NCI-H1092 (cell line): ENCODE measurements at regions not wholly inside any gene's neighbourhood (a gene's known extent, or its start where the extent isn't known, plus 50 kb on each side); places are given as distances from the start of the nearest gene placed in this dataset.
"Not testable (repeated sequence)": the region's sequence is repeated elsewhere in the genome, so short reads cannot be mapped to it uniquely, and the experiment has no call there.

Source experiments
- DNase-seq: peaks from one replicate; lab custom pipeline; 2025; lab: John Stamatoyannopoulos, UW

DNA sequence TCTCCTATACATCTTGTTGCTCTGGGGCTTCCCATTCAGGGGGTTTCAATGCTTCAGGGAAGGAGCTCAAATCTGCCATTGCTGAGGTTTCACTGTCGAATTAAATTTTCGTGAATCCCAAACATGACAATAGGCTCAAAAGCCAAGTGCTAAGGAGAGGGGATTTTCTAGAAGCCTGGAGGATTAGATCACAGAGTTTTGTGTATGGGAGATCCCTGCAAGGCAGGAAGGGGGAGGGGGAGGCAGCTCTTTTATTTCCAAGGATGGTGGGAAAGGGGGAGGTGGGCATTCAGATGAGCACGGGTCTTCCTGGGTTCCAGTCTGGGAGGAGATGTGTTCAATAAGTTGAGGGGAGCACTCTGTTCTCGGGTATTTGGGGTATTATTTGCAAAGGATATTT lies 69.9 kb upstream of the DLG1 start:
- DNase-seq, result no peak

DNA sequence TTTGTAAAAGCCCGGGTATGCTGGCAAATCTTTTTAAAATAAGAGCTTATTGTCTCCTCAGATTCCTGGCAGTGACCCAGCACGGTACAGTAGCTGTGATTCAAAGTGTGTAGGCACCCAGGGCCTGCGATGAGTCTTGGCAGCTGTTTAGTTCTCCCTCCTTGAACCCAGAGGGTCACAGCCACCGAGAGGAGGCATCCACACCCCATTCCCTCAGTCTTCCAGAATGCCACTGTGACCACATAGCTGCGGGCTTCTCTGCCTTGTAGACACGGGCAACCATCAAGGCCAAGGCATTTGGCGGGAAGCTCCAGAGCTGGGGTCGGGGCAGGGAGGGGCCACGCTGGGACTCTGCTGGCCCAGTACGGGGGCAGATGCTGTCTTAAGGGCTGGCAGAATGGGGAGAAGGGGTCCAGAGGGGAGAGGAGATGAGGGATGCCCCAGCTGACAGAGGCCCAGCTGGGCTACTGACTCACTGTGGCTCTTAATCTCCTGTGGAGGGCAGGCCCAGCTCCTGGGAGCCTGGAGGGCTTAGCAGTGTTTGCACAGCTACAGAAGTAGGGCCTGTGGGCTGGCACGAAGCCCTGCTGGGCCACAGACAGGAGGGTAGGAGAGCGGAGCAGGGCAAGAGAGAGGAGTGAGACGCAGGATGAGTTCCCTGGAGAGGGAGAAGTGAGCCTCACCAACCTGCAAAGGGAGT lies 68.8 kb upstream of the DLG1 start:
- peak; percentile 87 for DNase-seq

DNA sequence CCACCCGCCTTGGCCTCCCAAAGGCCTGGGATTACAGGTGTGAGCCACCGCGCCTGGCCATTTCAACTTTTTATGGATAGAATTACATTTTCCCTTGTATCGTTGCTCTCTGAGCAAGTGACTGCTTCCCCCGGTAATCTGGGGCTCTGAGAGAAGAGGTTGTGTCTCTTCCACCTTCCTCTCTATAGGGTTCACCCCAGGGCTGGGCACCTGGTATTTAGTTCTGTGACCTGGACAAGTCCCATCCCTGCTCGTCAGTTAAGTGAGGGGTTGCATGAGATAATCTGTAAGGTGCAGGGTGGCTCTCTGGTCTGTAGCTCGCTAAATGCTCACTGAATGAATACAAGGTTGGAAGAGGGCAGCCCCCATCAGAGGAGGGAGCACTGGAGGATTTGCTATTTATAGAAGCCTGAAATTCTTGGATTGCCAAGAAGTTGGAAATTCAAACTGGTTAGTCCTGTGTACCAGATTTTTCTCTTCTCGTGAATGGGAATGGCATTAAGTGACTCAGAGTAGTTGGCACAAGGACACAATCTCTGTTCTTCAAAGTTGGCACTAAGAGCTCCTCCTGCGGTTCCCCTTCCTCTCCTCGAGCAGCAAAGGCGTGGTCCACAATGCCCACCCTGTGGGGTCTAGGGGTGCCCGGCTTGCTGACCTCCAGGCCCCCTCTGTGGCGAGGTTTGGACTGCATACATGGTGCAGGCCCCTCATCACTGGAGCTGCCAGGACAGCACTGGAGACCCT lies 68.1 kb upstream of the DLG1 start:
- DNase-seq, result no peak

DNA sequence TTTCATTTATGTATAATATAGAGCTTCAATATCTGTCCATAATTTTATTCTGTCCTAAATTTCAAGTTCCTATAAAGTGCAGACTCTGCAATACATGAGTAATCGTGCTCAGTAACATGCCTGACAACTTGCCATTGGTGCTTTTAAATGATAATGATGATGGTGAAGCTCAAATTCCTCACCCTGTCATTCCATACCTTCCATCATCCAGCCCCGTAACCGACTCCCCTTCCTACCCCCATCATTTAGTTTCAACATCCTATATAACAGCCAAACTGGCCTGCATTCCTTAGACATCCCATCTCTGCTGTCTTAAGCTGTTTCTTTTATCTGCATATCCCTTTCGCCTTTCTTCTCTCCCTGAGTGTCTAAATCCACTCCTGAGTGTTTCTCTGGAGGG lies 67.2 kb upstream of the DLG1 start:
- no peak for DNase-seq

DNA sequence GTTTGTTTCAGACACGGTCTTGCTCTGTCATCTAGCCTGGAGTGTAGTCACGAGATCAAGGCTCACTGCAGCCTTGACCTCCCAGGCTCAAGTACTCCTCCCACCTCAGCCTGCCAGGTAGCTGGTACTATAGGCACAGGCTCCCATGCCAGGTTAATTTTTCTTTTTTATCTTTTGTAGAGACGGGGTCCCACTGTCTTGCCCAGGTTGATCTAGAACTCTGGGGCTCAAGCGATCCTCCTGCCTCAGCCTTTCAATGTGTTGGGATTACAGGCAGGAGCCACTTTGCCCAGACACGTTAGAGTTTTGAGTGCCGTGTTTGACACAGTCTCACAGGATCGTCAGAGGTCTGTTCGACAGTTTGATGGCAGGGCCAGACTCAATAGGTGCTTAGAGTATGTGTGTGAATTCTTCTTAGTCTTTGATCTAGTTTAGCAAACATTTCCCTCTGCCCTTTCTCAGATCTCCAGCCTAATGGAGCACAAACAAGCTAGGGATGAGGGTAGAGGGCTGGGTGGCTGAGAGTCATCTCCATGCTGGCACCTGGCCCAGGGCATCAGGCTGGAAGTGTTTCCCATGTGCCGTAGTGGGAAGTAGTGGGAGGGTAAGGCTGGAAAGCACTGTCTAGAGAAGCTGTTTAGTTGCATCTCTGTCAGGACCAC lies 66.1 kb upstream of the DLG1 start:
- DNase-seq, result peak; percentile 15

DNA sequence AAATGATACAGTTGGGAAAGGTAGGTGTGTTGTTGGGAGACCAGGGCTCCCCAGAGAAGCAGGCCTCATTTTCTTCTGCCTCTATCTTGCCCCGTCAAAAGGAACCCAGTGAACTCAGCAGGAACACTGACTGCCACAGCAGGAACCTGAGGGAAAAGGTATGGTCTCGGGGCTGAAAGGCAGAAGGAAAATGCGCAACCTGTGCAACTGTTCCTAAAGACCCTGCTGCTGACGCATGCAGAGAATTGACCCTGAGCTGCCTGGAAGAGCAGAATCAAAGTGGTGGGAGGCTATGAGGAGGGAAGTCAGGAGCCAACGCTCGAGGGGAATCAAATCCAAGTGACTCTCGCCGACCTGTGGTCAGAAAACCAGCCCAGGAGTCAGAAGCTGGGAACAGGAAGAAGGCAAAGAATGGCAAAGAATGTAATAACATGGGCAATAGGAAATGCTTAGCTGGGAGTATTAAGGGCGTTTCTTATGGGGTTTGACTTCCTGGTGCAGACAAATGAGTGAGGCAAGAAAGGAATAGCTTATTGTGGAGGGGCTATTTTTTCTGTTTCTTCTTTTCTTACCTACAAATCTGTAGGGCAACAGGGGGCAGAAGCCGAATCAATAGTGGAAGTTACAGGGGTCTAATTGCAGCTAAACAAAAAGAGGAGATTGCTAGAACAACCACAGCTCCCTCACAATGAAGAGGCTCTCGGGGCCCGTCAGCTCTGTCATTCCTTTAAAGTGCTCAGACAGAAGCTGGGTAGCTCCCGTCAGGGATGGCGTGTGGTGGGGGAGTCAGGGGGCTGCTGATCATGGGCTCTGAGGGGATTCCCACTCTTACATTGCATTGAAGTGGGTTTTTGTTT lies 65.4 kb upstream of the DLG1 start:
- DNase-seq, result no peak

DNA sequence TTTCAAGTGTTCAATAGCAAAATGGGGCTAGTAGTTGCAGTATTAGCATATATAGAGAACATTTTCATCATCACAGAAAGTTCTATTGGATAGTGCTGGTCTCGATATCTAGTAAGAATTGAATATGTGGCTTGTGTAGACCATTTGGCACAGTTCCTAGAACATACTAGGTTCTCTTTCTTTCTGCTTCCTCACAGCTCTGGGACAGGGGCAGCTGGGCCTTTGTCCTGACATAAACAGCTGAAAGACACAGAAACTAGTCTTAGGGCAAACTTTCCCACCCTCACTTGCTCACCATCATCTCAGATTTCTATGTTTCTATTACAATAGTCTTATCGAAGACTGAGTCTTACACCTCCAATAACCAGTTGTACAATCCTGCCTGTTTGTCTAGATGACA lies 63.7 kb upstream of the DLG1 start:
- DNase-seq, result no peak

DNA sequence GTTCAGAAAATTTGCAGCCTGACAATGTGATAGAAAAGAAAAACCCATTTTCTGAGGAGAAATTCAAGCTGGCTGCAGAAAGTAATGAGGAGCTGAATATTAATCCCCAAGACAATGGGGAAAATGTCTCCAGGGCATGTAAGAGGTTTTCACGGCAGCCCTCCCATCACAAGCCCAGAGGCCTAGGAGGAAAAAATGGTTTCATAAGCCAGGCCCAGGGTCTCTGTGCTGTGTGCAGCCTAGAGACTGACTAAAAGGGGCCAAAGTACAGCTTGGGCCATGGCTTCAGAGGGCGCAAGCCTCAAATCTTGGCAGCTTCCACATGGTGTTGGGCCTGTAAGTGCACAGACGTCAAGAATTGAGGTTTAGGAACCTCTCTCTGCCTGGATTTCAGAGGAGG lies 61.7 kb upstream of the DLG1 start:
- DNase-seq, result not testable (repeated sequence)

DNA sequence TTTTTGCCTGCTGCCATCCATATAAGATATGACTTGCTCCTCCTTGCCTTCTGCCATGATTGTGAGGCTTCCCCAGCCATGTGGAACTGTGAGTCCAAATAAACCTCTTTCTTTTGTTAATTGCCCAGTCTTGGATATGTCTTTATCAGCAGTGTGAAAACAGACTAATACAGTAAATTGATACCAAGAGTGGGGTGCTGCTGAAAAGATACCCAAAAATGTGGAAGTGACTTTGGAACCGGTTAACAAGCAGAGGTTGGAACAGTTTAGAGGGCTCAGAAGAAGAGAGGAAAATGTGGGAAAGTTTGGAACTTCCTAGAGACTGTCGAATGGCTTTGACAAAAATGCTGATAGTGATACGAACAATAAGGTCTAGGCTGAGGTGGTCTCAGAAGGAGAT lies 61.1 kb upstream of the DLG1 start:
- DNase-seq, result not testable (repeated sequence)

DNA sequence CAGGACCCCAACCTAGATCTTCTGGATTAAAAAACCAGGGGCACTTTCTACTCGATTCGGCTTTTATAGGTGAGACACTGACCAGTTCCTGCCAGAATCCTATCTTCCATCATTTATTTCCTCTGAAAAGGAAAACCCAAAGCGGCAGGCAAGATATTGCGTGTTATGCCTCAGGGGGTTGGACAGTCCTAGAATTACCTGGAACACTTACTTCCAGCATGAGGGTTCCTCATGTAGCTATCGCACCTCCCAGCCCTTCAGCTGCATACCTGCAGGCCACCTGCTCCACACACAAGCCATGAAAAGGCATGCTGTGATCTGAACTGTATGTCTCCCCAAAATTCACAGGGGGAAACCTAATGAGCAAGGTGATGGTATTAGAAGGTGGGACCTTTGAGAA lies 58.3 kb upstream of the DLG1 start:
- DNase-seq, result no peak

DNA sequence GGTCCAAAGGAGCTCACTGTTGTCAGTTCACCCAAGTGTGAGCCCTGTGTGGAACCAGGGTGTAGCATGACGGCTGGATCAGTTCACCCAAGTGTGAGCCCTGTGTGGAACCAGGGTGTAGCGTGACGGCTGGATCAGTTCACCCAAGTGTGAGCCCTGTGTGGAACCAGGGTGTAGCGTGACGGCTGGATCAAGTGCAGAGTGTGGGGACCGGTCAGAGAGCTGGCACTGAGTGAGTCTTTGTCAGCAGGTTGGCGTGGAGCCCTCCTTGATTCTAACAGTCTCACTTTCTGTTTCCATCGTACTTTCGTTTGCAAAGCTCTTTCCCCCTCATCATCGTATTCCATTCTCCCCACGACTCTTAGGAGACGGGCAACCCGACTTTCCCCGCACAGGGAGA lies 57.9 kb upstream of the DLG1 start:
- no peak for DNase-seq

DNA sequence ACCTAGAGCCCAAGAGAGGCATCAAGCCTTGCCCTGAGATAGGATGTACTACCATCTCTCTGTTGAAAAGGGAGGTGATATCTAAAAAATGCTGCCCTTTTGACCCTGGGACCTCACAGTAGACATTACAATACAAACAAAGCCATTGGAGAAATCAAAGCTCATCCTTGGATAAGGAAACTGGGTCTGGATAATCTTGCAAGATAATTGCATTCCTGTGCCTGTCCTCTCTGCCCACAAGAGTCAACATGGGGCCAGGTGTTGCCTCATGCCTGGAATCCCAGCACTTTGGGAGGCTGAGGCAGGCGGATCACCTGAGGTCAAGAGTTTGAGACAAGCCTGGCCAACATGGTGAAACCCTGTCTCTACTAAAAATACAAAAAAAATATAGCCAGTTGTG lies 57.3 kb upstream of the DLG1 start:
- no peak for DNase-seq

DNA sequence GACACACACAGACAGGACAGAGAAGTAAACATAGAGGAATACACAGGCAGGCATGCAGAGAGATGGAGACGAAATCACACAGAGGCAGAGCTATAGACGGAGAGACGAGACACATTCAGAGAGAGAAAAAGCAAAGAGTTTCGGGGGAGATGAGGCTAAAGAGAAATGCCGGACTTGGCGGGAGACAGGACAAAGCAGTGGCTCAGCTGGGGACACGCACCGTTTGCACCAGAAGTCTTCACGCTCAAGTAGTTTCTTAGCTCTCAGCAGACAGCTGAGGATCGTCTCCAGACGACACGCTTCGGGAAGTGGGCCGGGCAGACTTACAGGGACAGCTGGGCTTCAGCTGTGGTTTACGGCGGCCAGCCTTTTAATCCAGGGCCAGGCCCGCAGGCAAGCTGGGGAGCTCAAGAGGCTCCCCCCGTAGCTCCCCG lies 56.2 kb upstream of the DLG1 start:
- DNase-seq, result no peak

DNA sequence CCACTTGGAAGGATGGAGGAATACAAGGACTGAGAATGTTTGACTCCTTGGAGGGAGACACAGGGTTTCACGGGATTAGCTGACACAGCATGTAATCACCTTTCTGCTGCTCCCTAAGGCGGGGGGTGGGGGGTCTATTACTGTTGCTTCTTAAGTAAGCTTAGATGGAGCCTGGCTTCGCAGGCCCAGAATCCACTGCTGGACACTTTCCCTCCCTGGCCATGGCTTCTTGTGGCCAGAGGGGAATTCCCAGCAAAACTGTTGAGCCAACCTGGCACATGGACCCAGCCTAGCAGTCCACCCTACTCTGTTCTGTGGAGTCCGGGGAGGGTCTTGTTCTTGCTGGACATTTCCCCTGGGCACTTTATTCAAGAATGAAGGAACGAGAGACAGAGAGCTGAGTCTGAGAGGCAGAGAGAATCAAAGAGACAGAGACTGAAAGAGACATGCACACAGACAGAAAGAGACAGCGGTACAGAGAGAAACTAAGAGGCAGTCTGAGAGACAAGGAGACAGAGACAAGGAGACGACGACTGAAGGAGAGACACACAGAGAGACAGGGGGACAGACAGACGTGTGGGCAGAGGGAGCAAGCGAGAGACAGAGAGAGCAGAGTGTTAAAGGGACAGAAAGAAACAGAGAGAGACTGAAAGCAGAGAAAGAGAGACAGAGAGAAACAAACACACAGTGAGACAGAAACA lies 55.6 kb upstream of the DLG1 start:
- DNase-seq, result no peak

DNA sequence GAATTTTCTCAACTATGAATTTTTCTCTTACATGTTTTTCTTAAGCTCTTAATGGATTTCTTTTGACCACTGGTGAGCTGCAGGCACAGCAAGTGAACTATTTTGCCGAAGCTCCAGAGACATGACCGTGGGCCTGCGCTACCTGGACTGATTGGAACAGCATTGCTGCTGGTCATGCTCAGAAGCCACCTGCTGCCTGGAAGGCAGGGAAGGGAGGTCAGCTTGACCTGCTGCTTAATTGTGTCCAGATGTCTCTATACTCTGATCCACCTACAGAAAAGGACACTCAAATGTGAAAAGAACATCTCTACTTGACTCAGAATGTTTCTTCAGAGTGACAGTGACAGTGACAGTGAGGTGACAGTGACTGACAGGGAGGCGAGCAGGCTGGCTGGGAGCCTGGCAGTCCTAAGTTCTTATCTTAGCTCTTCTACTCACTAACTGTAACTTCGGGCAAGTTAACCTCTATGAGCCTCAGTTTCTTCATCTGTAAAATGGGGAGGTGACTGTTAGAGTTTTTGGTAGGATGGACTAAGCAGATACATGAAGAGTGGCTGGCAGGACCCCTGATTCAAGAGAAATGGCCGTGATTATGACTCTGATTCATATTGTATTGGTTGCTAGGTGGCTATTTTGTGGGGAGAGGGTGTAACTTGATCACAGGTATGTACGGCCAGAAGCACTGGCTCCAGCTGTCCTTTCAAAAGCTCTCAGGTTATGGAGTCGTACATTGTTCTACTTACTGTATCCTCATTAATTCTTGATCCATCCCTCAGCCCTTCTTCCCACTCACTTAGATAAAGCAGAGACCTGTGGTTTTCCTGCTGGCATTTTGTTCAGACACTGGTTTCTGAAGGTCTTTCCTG lies 54.8 kb upstream of the DLG1 start:
- no peak for DNase-seq

DNA sequence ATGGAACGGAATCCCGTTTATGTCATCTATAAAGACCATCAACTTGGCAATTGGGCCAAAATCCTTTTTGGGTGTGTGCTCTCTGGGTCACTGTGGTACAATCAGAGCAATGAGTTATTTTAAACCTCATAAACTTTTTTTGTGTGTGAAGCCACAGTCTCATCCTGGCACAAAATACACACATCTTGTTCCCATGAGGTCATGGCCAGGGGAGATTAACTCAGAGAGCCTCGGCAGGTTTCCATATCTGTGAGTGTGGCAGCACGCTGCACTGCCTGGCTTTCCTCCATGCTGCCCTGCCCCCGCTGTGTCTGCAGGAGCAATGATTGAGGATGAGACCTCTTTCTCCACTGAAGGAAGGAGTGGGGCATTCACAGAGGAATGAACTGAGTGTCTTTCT lies 54.0 kb upstream of the DLG1 start:
- no peak for DNase-seq

DNA sequence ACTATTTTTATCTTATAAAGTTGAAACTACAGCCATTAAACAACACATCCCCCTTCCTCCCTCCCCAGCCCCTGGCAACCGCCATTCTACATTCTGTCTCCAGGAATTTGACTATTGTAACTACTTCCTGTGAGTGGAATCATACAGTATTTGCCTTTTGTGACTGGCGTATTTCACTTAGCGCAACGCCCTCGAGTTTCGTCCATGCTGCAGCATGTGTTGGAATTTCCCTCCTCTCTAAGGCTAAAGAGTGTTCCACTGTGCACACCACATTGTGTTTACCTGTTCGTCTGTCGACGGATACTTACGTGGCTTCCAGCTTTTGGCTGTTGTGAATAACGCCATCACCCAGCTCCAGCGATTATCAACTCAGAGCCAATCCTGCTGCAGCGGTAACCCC lies 52.0 kb upstream of the DLG1 start:
- no peak for DNase-seq

DNA sequence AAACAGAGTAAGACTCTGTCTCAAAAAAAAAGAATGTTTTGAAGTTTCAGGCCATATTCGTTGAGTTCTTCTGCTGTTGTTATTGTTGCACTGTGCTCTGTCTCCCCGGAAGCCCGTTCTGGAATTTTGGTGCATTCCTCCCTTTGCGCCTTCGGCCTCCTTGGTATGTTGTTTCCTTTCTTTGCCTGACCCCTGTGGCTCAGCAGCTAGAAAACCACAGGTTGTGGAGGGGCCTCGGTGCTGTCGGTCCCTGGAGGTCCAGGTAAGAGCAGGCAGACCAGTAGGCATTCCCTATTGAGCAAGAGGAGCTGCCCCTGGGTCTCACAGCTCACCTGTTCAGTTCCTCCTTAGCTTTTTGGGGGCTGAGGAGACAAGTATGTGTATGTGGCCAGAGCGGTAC lies 51.0 kb upstream of the DLG1 start:
- DNase-seq, result no peak
